ENCODE measurements at regions not wholly inside any gene's neighbourhood (a gene's known extent, or its start where the extent isn't known, plus 50 kb on each side); places are given as distances from the start of the nearest gene placed in this dataset.

DNA sequence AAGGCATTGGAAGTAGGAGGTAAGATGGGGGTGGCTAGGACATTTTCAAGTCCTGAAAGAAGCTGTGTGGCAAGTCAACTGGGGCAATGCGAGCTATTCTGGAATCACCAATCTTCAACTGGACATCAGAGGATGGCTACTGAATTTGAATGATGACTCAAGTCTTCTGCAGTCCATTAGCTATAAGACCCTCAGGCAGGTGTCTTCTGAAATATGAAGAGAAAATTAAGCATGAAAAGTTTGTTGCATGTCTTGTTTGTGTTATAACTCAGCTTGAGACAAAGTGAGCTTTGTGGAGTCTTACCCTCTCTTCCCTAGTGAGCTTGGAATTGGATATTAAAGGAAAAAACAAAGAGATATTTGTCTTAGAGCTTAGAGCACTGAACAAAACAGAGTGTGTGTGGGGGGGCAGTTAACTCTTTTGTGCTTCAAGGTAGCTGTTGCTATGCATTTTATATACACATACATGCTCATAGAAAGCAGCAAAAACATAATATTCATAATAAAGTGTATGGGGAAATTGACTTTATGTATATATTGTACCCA, 979.1 kb downstream of the MCTP2 start (continued):
- TF ChIP-seq, protein P1, sequence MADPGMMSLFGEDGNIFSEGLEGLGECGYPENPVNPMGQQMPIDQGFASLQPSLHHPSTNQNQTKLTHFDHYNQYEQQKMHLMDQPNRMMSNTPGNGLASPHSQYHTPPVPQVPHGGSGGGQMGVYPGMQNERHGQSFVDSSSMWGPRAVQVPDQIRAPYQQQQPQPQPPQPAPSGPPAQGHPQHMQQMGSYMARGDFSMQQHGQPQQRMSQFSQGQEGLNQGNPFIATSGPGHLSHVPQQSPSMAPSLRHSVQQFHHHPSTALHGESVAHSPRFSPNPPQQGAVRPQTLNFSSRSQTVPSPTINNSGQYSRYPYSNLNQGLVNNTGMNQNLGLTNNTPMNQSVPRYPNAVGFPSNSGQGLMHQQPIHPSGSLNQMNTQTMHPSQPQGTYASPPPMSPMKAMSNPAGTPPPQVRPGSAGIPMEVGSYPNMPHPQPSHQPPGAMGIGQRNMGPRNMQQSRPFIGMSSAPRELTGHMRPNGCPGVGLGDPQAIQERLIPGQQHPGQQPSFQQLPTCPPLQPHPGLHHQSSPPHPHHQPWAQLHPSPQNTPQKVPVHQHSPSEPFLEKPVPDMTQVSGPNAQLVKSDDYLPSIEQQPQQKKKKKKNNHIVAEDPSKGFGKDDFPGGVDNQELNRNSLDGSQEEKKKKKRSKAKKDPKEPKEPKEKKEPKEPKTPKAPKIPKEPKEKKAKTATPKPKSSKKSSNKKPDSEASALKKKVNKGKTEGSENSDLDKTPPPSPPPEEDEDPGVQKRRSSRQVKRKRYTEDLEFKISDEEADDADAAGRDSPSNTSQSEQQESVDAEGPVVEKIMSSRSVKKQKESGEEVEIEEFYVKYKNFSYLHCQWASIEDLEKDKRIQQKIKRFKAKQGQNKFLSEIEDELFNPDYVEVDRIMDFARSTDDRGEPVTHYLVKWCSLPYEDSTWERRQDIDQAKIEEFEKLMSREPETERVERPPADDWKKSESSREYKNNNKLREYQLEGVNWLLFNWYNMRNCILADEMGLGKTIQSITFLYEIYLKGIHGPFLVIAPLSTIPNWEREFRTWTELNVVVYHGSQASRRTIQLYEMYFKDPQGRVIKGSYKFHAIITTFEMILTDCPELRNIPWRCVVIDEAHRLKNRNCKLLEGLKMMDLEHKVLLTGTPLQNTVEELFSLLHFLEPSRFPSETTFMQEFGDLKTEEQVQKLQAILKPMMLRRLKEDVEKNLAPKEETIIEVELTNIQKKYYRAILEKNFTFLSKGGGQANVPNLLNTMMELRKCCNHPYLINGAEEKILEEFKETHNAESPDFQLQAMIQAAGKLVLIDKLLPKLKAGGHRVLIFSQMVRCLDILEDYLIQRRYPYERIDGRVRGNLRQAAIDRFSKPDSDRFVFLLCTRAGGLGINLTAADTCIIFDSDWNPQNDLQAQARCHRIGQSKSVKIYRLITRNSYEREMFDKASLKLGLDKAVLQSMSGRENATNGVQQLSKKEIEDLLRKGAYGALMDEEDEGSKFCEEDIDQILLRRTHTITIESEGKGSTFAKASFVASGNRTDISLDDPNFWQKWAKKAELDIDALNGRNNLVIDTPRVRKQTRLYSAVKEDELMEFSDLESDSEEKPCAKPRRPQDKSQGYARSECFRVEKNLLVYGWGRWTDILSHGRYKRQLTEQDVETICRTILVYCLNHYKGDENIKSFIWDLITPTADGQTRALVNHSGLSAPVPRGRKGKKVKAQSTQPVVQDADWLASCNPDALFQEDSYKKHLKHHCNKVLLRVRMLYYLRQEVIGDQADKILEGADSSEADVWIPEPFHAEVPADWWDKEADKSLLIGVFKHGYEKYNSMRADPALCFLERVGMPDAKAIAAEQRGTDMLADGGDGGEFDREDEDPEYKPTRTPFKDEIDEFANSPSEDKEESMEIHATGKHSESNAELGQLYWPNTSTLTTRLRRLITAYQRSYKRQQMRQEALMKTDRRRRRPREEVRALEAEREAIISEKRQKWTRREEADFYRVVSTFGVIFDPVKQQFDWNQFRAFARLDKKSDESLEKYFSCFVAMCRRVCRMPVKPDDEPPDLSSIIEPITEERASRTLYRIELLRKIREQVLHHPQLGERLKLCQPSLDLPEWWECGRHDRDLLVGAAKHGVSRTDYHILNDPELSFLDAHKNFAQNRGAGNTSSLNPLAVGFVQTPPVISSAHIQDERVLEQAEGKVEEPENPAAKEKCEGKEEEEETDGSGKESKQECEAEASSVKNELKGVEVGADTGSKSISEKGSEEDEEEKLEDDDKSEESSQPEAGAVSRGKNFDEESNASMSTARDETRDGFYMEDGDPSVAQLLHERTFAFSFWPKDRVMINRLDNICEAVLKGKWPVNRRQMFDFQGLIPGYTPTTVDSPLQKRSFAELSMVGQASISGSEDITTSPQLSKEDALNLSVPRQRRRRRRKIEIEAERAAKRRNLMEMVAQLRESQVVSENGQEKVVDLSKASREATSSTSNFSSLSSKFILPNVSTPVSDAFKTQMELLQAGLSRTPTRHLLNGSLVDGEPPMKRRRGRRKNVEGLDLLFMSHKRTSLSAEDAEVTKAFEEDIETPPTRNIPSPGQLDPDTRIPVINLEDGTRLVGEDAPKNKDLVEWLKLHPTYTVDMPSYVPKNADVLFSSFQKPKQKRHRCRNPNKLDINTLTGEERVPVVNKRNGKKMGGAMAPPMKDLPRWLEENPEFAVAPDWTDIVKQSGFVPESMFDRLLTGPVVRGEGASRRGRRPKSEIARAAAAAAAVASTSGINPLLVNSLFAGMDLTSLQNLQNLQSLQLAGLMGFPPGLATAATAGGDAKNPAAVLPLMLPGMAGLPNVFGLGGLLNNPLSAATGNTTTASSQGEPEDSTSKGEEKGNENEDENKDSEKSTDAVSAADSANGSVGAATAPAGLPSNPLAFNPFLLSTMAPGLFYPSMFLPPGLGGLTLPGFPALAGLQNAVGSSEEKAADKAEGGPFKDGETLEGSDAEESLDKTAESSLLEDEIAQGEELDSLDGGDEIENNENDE (IDR thresholded peaks at IDR 0.05; ENCODE audit: insufficient replicate concordance, low read length) = no peak
- no peak for TF ChIP-seq RAD21 (IDR thresholded peaks at IDR 0.05 in 1 of 2, conservative IDR thresholded peaks at IDR 0.05 in 1 of 2; ENCODE audit: low read depth in 2 of 2, low read length in 2 of 2)
- no peak for TF ChIP-seq POU5F1 (IDR thresholded peaks at IDR 0.05; ENCODE audit: low read depth, low read length)
- no peak for TF ChIP-seq RNF2 (IDR thresholded peaks at IDR 0.05; ENCODE audit: borderline replicate concordance, low read depth, low read length, missing control alignments, poor library complexity, severe bottlenecking)
- TF ChIP-seq, protein P2, sequence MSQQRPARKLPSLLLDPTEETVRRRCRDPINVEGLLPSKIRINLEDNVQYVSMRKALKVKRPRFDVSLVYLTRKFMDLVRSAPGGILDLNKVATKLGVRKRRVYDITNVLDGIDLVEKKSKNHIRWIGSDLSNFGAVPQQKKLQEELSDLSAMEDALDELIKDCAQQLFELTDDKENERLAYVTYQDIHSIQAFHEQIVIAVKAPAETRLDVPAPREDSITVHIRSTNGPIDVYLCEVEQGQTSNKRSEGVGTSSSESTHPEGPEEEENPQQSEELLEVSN (IDR thresholded peaks at IDR 0.05) = no peak
- TF ChIP-seq HDAC6 (IDR thresholded peaks at IDR 0.05; ENCODE audit: low read depth, low read length) = no peak
- no peak for TF ChIP-seq RBBP5 (IDR thresholded peaks at IDR 0.05; ENCODE audit: borderline replicate concordance, low read depth, low read length)

Data from H1 (cell line).